HCT116 (cell line): ENCODE measurements at regions not wholly inside any gene's neighbourhood (a gene's known extent, or its start where the extent isn't known, plus 50 kb on each side); places are given as distances from the start of the nearest gene placed in this dataset.

Experiments used
- EZH2 ChIP-seq: fragments of 200-600 bp; sonication (generic); IDR thresholded peaks from 2 replicates; pipeline ENCODE4 v1.6.1; 2017; ENCODE audit warnings: antibody characterized with exemption, mixed run types
- POLR2A ChIP-seq: IDR thresholded peaks from 2 replicates; pipeline ENCODE4 v1.7.0; 2011; ENCODE audit warnings: borderline replicate concordance; ENCODE audit not compliant: insufficient read depth, insufficient read length; ENCODE audit errors: extremely low read depth
- POLR2AphosphoS5 ChIP-seq: IDR thresholded peaks from 2 replicates; pipeline ENCODE4 v1.6.1; 2011; ENCODE audit warnings: mild to moderate bottlenecking, low read depth, low read length, moderate library complexity
- RAD21 ChIP-seq: IDR thresholded peaks from 2 replicates; pipeline ENCODE4 v1.6.1; 2012; ENCODE audit warnings: low read depth, mild to moderate bottlenecking
- SP1 ChIP-seq: IDR thresholded peaks from 2 replicates; pipeline ENCODE4 v1.6.1; 2012; ENCODE audit warnings: low read depth
- TF ChIP-seq, protein P1 (sequence below), 3 experiments: fragments of 200-600 bp in 1 of 3; sonication (generic) in 1 of 3; IDR thresholded peaks in 2 of 3; conservative IDR thresholded peaks in 1 of 3; 2 replicates each; pipeline ENCODE4 v1.5.1; 2012 to 2017; ENCODE audit warnings: low read depth in 2 of 3, low read length in 2 of 3, antibody characterized with exemption in 1 of 3, borderline replicate concordance in 1 of 3, control low read depth in 1 of 3, mild to moderate bottlenecking in 1 of 3, mixed read lengths in 1 of 3, mixed run types in 1 of 3, moderate library complexity in 1 of 3; ENCODE audit not compliant: insufficient read depth in 1 of 3

DNA sequence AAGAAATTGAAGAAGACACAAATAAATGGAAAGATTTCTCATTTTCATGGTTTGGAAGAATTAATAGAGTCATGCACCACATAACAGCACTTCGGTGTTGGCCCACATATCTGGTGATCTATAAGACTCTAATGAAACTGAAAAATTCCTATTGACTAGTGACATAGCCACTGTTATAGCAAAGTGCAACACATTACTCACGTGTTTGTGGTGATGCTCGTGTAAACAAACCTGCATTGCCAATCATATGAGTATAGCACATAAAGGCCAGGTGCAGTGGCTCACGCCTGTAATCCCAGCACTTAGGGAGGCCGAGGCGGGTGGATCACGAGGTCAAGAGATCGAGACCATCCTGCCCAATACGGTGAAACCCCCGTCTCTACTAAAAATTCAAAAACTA lies 84.4 kb upstream of the STMND1 start:
- TF ChIP-seq EZH2, result no peak
- TF ChIP-seq, protein P1, sequence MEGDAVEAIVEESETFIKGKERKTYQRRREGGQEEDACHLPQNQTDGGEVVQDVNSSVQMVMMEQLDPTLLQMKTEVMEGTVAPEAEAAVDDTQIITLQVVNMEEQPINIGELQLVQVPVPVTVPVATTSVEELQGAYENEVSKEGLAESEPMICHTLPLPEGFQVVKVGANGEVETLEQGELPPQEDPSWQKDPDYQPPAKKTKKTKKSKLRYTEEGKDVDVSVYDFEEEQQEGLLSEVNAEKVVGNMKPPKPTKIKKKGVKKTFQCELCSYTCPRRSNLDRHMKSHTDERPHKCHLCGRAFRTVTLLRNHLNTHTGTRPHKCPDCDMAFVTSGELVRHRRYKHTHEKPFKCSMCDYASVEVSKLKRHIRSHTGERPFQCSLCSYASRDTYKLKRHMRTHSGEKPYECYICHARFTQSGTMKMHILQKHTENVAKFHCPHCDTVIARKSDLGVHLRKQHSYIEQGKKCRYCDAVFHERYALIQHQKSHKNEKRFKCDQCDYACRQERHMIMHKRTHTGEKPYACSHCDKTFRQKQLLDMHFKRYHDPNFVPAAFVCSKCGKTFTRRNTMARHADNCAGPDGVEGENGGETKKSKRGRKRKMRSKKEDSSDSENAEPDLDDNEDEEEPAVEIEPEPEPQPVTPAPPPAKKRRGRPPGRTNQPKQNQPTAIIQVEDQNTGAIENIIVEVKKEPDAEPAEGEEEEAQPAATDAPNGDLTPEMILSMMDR (IDR thresholded peaks at IDR 0.05 in 2 of 3, conservative IDR thresholded peaks at IDR 0.05 in 1 of 3; ENCODE audit: borderline replicate concordance in 1 of 3, insufficient read depth in 1 of 3, low read depth in 2 of 3, low read length in 2 of 3), result no peak
- no peak for TF ChIP-seq RAD21
- TF ChIP-seq SP1, result no peak
- no peak for TF ChIP-seq POLR2AphosphoS5
- TF ChIP-seq POLR2A, result no peak
